IgD-negative memory B cell (primary cell): ENCODE measurements at regions not wholly inside any gene's neighbourhood (a gene's known extent, or its start where the extent isn't known, plus 50 kb on each side); places are given as distances from the start of the nearest gene placed in this dataset.

Experiments used
- H3K27ac Mint-ChIP-seq, 3 donors: one replicate each; pipeline ENCODE4 v1.8.0; 2020 to 2022; ENCODE audit warnings: mild to moderate bottlenecking in 3 of 3, mixed read lengths in 3 of 3, moderate library complexity in 1 of 3
- H3K27me3 Mint-ChIP-seq: one replicate; pipeline ENCODE4 v1.8.0; 2021; ENCODE audit warnings: mixed read lengths
- H3K36me3 Mint-ChIP-seq: one replicate; pipeline ENCODE4 v1.8.0; 2020; ENCODE audit warnings: mild to moderate bottlenecking, mixed read lengths
- H3K4me1 Mint-ChIP-seq, 3 donors: one replicate each; pipeline ENCODE4 v1.8.0; 2020 to 2022; ENCODE audit warnings: mixed read lengths in 3 of 3, mild to moderate bottlenecking in 1 of 3
- H3K4me3 Mint-ChIP-seq, 4 donors: one replicate each; pipeline ENCODE4 v1.8.0; 2020 to 2022; ENCODE audit warnings: mild to moderate bottlenecking in 4 of 4, mixed read lengths in 4 of 4, moderate library complexity in 3 of 4
- H3K9me3 Mint-ChIP-seq, 3 donors: one replicate each; pipeline ENCODE4 v1.8.0; 2020 to 2021; ENCODE audit warnings: mixed read lengths in 3 of 3, mild to moderate bottlenecking in 1 of 3

- Mint-ChIP-seq H3K9me3 (peaks cover 0 to 5% (median 5%) of the 10 kb centered on the region in 3 donors), H3K4me3 (no peak overlapping the region), H3K36me3 (peaks cover 2% of the 10 kb centered on the region), H3K27ac (no peak overlapping the region), H3K4me1 (peaks cover 2 to 10% (median 9%) of the 10 kb centered on the region in 3 donors), H3K27me3 (no peaks in the 10 kb centered on the region)
Measured at GRCh38 chr5:124237206-124237695, 509.2 kb downstream of the ZNF608 start.

- Mint-ChIP-seq H3K27ac (peak overlapping the region in 1 of 3 donors; percentile 88), H3K4me3 (no peak overlapping the region), H3K4me1 (peaks cover 3 to 17% (median 14%) of the 10 kb centered on the region in 3 donors), H3K9me3 (peaks cover 0 to 5% (median 5%) of the 10 kb centered on the region in 3 donors), H3K36me3 (peaks cover 2% of the 10 kb centered on the region), H3K27me3 (no peaks in the 10 kb centered on the region)
Measured at GRCh38 chr5:124236361-124237205, 509.9 kb downstream of the ZNF608 start.

GRCh38 chr5:124235576-124235975, 510.9 kb downstream of the ZNF608 start:
- Mint-ChIP-seq H3K27ac (no peak overlapping the region), H3K4me1 (peaks cover 6 to 25% (median 23%) of the 10 kb centered on the region in 3 donors), H3K36me3 (peaks cover 2% of the 10 kb centered on the region), H3K9me3 (peaks cover 0 to 5% (median 5%) of the 10 kb centered on the region in 3 donors), H3K27me3 (no peaks in the 10 kb centered on the region), H3K4me3 (no peak overlapping the region)

GRCh38 chr5:124234770-124235562, 511.5 kb downstream of the ZNF608 start:
- Mint-ChIP-seq H3K27ac (no peak overlapping the region), H3K4me1 (peaks cover 6 to 25% (median 25%) of the 10 kb centered on the region in 3 donors), H3K27me3 (no peaks in the 10 kb centered on the region), H3K9me3 (peaks cover 0 to 5% (median 5%) of the 10 kb centered on the region in 3 donors), H3K4me3 (no peak overlapping the region), H3K36me3 (peaks cover 4% of the 10 kb centered on the region)

- H3K9me3 Mint-ChIP-seq: no peaks in the 10 kb centered on the region
- H3K27me3 Mint-ChIP-seq: no peaks in the 10 kb centered on the region
- no peak overlapping the region for H3K4me3 Mint-ChIP-seq
- no peak overlapping the region for H3K27ac Mint-ChIP-seq
- peaks cover 4% of the 10 kb centered on the region for H3K36me3 Mint-ChIP-seq
- H3K4me1 Mint-ChIP-seq: peaks cover 6 to 25% (median 25%) of the 10 kb centered on the region in 3 donors
Measured at GRCh38 chr5:124234022-124234769, 512.2 kb downstream of the ZNF608 start.

GRCh38 chr5:124232515-124232914, 513.9 kb downstream of the ZNF608 start:
- H3K27me3 Mint-ChIP-seq: no peaks in the 10 kb centered on the region
- peaks cover 6 to 25% (median 25%) of the 10 kb centered on the region in 3 donors for H3K4me1 Mint-ChIP-seq
- peaks cover 0 to 2% (median 0%) of the 10 kb centered on the region in 3 donors for H3K9me3 Mint-ChIP-seq
- H3K36me3 Mint-ChIP-seq: peaks cover 4% of the 10 kb centered on the region
- H3K27ac Mint-ChIP-seq: no peak overlapping the region
- H3K4me3 Mint-ChIP-seq: peak overlapping the region in 3 of 4 donors; percentile 22 to 61 (median 43)

GRCh38 chr5:124231802-124232201, 514.6 kb downstream of the ZNF608 start:
- no peak overlapping the region for H3K27ac Mint-ChIP-seq
- H3K9me3 Mint-ChIP-seq: peaks cover 2 to 4% (median 2%) of the 10 kb centered on the region in 3 donors
- peaks cover 4% of the 10 kb centered on the region for H3K36me3 Mint-ChIP-seq
- H3K27me3 Mint-ChIP-seq: no peaks in the 10 kb centered on the region
- peak overlapping the region in 1 of 4 donors; percentile 22 for H3K4me3 Mint-ChIP-seq
- H3K4me1 Mint-ChIP-seq: peaks cover 6 to 25% (median 25%) of the 10 kb centered on the region in 3 donors

GRCh38 chr5:124231230-124231629, 515.2 kb downstream of the ZNF608 start:
- Mint-ChIP-seq H3K4me1 (peaks cover 6 to 25% (median 25%) of the 10 kb centered on the region in 3 donors), H3K36me3 (peaks cover 4% of the 10 kb centered on the region), H3K4me3 (peak overlapping the region in 1 of 4 donors; percentile 53), H3K9me3 (peaks cover 2 to 5% (median 2%) of the 10 kb centered on the region in 3 donors), H3K27me3 (no peaks in the 10 kb centered on the region), H3K27ac (no peak overlapping the region)

- H3K4me3 Mint-ChIP-seq: peak overlapping the region in 1 of 4 donors; percentile 27
Measured at GRCh38 chr5:124230456-124230855, 516.0 kb downstream of the ZNF608 start.

GRCh38 chr5:124229352-124229751, 517.1 kb downstream of the ZNF608 start:
- Mint-ChIP-seq H3K4me1 (peaks cover 6 to 25% (median 22%) of the 10 kb centered on the region in 3 donors), H3K9me3 (peaks cover 2 to 5% (median 2%) of the 10 kb centered on the region in 3 donors), H3K27ac (no peak overlapping the region), H3K36me3 (peaks cover 2% of the 10 kb centered on the region), H3K27me3 (no peaks in the 10 kb centered on the region), H3K4me3 (peak overlapping the region in 1 of 4 donors; percentile 48)

More at GRCh38 chr5:124230456-124230855, 516.0 kb downstream of the ZNF608 start:
- peaks cover 4% of the 10 kb centered on the region for H3K36me3 Mint-ChIP-seq
- H3K27ac Mint-ChIP-seq: no peak overlapping the region
- H3K4me1 Mint-ChIP-seq: peaks cover 6 to 25% (median 25%) of the 10 kb centered on the region in 3 donors
- peaks cover 2 to 5% (median 2%) of the 10 kb centered on the region in 3 donors for H3K9me3 Mint-ChIP-seq
- H3K27me3 Mint-ChIP-seq: no peaks in the 10 kb centered on the region

- Mint-ChIP-seq H3K4me1 (peaks cover 6 to 20% (median 18%) of the 10 kb centered on the region in 3 donors), H3K9me3 (peaks cover 2 to 5% (median 2%) of the 10 kb centered on the region in 3 donors), H3K27ac (no peak overlapping the region), H3K36me3 (peaks cover 2% of the 10 kb centered on the region), H3K4me3 (no peak overlapping the region), H3K27me3 (no peaks in the 10 kb centered on the region)
Measured at GRCh38 chr5:124227914-124228313, 518.5 kb downstream of the ZNF608 start.

GRCh38 chr5:124220418-124220817, 526.0 kb downstream of the ZNF608 start:
- Mint-ChIP-seq H3K4me3 (no peak overlapping the region), H3K27ac (no peak overlapping the region), H3K36me3 (peaks cover 2% of the 10 kb centered on the region), H3K27me3 (no peaks in the 10 kb centered on the region), H3K9me3 (peaks cover 1 to 4% (median 2%) of the 10 kb centered on the region in 3 donors), H3K4me1 (no peaks in the 10 kb centered on the region)

- Mint-ChIP-seq H3K4me1 (peaks cover 5 to 7% (median 5%) of the 10 kb centered on the region in 3 donors), H3K27me3 (no peaks in the 10 kb centered on the region), H3K36me3 (peaks cover 2% of the 10 kb centered on the region), H3K4me3 (no peak overlapping the region), H3K9me3 (peaks cover 1 to 8% (median 4%) of the 10 kb centered on the region in 3 donors), H3K27ac (no peak overlapping the region)
Measured at GRCh38 chr5:124212934-124213333, 533.5 kb downstream of the ZNF608 start.
